Right renal cortex interstitium (tissue), 3 donors: ENCODE measurements at regions not wholly inside any gene's neighbourhood (a gene's known extent, or its start where the extent isn't known, plus 50 kb on each side); places are given as distances from the start of the nearest gene placed in this dataset.

Experiments used
- DNase-seq, 3 donors: peaks; one replicate each; pipeline ENCODE4 v3.0.0-alpha.2; 2013; ENCODE audit warnings: low read depth in 3 of 3, low spot score in 2 of 3

GRCh38 chr10:52642208-52642607 lies 130.4 kb downstream of the MBL2 start:
- no peak for DNase-seq

- DNase-seq: no peak
Measured at GRCh38 chr10:52644373-52645186, 128.0 kb downstream of the MBL2 start.

DNA sequence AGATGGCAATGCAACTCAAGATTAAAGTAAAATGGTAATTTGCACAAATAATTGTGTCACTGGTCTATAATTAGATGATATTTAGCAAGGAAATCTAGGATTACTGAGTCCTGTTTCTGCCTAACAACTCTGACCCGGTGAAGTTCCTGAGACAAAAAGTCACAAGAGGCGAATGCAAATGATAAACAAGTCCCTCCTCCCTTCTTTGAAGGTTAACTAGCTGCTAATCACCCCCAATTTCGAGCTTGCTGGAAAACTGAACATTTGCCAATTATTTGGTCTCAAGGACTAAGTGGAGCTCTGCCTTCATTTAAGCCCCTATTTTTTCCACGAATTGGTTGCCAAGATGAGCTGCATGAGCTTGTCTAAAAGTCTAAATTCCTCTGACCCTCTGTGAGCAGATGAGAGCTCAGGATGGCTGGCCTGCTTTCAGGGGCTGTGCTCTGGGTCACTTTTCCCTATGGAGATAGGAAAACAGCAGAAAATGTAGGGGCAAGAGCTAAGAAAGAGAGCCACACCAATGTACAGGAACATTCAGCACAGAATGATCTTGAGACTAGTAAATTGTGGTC lies 127.3 kb downstream of the MBL2 start:
- DNase-seq: no peak

DNA sequence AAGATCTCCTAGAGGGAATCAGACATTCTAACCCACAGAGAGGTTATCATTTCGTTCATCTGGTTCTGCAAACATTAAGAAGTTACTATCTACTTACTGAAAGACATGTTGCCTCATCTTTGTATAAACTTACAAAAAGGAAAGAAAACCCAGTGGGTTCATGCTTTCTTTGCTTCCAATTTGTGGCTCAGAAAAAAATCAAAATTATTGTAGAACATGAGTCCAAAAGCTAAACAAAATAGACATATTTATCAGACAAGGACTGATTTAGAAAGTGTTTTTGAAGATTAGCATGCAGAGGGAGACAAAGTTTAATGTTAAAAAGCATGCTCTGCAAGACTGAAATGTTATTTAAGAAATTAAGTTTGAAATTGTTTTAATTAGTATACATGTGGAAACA lies 123.1 kb downstream of the MBL2 start:
- DNase-seq: no peak

GRCh38 chr10:52650873-52651272 lies 121.7 kb downstream of the MBL2 start:
- DNase-seq: no peak

GRCh38 chr10:52651293-52651692 lies 121.3 kb downstream of the MBL2 start:
- DNase-seq: no peak

DNA sequence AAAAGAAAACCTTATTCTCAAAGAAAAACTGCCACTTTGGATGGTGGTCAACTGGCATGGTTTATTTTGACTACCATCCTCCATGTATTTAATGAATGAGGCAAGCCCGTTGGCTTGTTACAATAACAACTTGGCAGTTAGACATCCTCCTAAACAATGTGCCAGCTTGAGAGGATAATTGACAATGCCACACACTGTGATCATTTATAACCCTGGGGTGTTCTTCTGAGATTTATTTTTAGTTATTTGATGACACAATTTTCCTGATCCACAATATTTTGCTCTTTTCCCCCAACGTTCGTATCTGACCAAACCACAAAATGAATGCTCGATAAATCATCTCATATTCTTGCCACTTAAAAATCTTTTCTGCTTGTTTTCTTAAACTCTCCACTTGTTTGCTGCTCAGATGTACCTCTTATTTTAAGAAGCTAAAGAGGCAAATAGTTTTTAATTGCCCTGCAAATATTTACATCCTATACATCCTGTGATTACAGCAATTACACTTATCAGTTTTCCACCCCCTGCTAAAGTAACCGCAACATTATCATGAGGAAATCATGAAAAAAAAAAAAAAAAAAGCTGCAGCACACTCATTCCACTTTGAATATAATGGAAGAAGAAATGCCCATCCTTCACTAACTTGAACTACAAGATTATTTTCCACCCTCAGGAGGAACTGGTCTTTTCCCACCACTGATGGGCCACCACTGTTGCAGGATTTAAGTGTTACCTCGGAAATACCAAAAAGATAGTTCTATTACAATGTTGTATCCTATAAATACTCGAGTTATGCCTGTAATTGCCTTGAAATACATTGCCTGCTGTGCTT lies 119.9 kb downstream of the MBL2 start:
- no peak for DNase-seq

DNA sequence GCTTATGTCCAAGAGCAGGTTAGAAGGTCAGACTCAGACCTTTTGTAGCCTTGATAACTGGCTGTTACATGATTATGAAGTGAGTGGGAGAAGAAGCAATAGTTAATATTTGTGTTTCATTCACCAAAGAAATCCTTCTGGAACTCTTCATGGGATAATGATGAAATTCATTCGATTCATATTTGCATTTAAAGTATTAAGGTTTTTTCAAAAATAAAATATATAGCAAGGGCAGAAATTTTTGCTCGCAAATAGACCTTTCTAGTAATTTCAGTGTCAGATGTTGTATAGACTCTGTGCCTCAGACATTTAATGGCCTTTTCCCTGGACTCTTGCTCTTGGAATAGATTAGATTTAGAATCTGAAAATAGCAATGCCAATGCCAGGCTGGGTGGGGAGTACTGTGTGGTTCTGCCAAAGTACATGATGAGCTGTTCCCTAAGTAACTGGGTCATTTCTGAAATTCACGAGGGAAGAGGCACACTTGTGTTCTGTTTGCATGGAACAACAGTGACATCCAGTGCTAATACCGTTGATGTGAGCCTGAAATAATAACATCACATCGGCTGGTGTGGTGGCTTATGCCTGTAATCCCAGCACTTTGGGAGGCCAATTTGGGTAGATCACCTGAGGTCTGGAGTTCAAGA lies 119.2 kb downstream of the MBL2 start:
- DNase-seq: no peak

GRCh38 chr10:52654201-52654600 lies 118.4 kb downstream of the MBL2 start:
- no peak for DNase-seq

DNA sequence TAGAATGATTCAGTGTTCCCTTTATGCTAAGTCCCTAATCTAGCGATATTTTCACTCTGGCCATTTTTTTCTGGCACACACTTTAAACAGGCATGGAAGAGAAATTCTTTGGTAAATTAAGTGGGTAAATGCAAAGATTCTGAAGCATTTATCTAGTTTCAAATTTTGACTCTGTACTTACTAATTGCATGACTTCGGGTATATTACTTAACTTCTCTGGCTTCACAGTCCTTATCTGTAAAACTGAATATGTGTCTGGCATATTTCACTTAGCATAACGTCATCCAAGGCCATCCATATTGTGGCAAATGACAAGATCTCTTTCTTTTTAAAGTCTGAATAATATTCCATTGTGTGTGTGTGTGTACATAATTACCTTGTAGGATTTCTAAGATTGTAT lies 114.5 kb downstream of the MBL2 start:
- DNase-seq: no peak

GRCh38 chr10:52659085-52659484 lies 113.5 kb downstream of the MBL2 start:
- no peak for DNase-seq

- no peak for DNase-seq
Measured at GRCh38 chr10:52662256-52662655, 110.3 kb downstream of the MBL2 start.

DNA sequence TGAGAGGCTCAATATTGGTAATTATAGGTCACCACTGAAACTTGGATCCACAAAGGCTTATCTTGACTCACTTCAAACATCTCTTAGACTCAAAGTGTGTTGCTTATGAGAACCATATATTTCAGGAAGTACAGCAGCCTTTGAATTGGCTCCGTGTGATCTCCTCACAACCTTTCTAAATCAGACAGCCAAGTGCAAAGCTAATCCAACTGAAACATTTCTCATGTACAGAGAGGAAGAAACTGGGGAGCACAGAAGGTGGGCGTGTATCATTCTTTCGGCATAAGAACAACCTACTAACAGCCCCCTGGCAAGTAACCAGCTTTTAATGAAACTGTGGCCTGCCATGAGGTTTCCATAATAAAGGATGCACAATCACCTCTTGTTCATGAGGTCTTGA lies 109.4 kb downstream of the MBL2 start:
- DNase-seq: no peak

- no peak for DNase-seq
Measured at GRCh38 chr10:52664629-52665028, 108.0 kb downstream of the MBL2 start.

- no peak for DNase-seq
Measured at GRCh38 chr10:52665821-52666220, 106.8 kb downstream of the MBL2 start.

DNA sequence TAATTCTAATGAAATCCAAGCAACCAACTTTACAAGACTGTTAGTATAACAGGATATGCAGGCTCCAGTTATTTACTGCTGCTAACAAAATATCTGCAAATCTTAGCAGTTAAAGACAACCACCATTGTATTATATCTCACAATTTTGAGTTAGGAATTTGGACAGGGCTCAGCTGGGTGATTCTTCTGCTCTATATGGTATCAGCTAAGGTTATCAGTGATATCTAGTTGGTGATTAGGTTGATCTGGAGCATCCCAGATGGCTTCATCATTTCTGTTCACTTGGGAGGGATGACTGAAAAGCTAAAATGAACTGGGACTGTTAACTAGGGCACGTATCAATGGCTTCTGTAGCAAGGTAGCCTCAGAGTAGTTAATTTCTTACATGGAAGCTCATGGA lies 105.7 kb downstream of the MBL2 start:
- DNase-seq: no peak

DNA sequence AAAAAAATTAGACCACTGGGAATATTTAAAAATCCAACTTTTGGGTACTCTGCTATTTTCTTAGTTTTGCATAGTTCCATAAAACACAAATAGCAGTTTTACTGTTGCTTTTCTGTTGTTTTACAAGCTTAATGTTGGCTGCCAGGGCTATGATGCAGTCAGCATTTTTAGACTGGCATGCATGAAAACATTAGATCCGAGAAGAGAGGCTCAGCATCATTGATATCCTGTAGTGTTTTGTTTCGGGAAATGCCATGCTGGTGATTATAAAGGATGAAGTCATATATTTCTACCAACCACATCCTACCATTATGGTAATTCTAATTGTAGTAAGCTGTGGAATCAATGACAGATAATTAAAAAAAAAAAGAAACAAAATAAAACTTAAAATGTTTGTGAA lies 104.6 kb downstream of the MBL2 start:
- DNase-seq: no peak

- DNase-seq: no peak
Measured at GRCh38 chr10:52672880-52673279, 99.7 kb downstream of the MBL2 start.

- no peak for DNase-seq
Measured at GRCh38 chr10:52673468-52673867, 99.1 kb downstream of the MBL2 start.

- DNase-seq: no peak
Measured at GRCh38 chr10:52674474-52674873, 98.1 kb downstream of the MBL2 start.

- no peak for DNase-seq
Measured at GRCh38 chr10:52677086-52677485, 95.5 kb downstream of the MBL2 start.
